ENCODE measurements at regions not wholly inside any gene's neighbourhood (a gene's known extent, or its start where the extent isn't known, plus 50 kb on each side); places are given as distances from the start of the nearest gene placed in this dataset.

DNA sequence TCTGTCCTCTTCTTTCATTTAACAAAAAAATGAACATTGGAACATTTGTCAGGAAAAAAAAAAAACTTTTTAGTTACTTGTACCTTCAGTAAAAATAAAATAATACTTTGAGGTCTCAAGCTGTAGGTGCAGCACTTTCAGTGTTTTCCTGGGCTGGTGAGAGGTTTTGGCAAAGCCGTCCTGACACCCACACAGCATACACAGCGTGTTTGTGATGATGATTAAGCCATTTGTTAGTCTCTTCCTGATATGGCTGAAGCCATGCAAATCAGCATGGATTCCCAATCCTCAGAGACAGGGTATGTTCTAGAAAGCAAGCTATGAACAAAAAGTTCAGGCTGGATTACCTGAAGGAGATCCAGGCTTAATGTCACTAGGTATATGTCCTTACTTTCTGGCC lies 236.8 kb downstream of the ZNF516 start:
- TF ChIP-seq, protein P1, sequence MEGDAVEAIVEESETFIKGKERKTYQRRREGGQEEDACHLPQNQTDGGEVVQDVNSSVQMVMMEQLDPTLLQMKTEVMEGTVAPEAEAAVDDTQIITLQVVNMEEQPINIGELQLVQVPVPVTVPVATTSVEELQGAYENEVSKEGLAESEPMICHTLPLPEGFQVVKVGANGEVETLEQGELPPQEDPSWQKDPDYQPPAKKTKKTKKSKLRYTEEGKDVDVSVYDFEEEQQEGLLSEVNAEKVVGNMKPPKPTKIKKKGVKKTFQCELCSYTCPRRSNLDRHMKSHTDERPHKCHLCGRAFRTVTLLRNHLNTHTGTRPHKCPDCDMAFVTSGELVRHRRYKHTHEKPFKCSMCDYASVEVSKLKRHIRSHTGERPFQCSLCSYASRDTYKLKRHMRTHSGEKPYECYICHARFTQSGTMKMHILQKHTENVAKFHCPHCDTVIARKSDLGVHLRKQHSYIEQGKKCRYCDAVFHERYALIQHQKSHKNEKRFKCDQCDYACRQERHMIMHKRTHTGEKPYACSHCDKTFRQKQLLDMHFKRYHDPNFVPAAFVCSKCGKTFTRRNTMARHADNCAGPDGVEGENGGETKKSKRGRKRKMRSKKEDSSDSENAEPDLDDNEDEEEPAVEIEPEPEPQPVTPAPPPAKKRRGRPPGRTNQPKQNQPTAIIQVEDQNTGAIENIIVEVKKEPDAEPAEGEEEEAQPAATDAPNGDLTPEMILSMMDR (IDR thresholded peaks at IDR 0.05), result no peak
- TF ChIP-seq EZH2 (IDR thresholded peaks at IDR 0.05), result no peak
